HCT116 (cell line): ENCODE measurements at regions not wholly inside any gene's neighbourhood (a gene's known extent, or its start where the extent isn't known, plus 50 kb on each side); places are given as distances from the start of the nearest gene placed in this dataset.

Source experiments
- ATAC-seq: fragments of 200-7000 bp; cut with Tn5 transposase; 2 replicates; pipeline ENCODE4 v1.9.1; 2020; ENCODE audit warnings: mild to moderate bottlenecking, moderate library complexity
- BruUV-seq: library from RNA; stranded (reverse); fragments of 400-500 nt; replicated peaks from 2 replicates; lab custom pipeline; 2021; lab: Mats Ljungman, UMichigan
- CTCF ChIA-PET: fragments of 300-600 bp; sonication (Branson Sonifier 250); formaldehyde crosslinking; loops from one replicate; lab custom pipeline; 2021; ENCODE audit warnings: antibody characterized with exemption; lab: Charles Lee
- POLR2A ChIA-PET: fragments of 300-600, 350-600 bp; sonication (Branson Sonifier 250); formaldehyde crosslinking; loops from one replicate; lab custom pipeline; 2021; ENCODE audit warnings: antibody characterized with exemption; lab: Charles Lee
- RAD21 ChIA-PET, 2 experiments: fragments of 300-600 bp; sonication (Branson Sonifier 250); formaldehyde crosslinking; loops; one replicate each; lab custom pipeline; 2023; ENCODE audit warnings: low total read pairs in 2 of 2; ENCODE audit not compliant: uncharacterized antibody in 2 of 2, unreplicated experiment in 2 of 2, low non-redundant PET in 1 of 2; lab: Charles Lee
- DNase-seq: peaks from one replicate; pipeline ENCODE4 v3.0.0-alpha.2; 2010; ENCODE audit warnings: low read depth, low spot score
- H2AFZ ChIP-seq: fragments of 200-600 bp; shearing (Covaris generic), sonication (generic); 2 replicates; pipeline ENCODE4 v1.6.1; 2017; ENCODE audit warnings: low read depth, mixed run types, mixed read lengths, antibody characterized with exemption, low read length; ENCODE audit not compliant: poor library complexity, severe bottlenecking
- H3K27ac ChIP-seq: 2 replicates; pipeline ENCODE4 v1.5.1; 2012; ENCODE audit warnings: low read depth, low read length
- H3K27me3 ChIP-seq: fragments of 200-600 bp; sonication (generic); 2 replicates; pipeline ENCODE4 v1.6.1; 2016; ENCODE audit warnings: mixed run types, low read length, mixed read lengths; ENCODE audit not compliant: insufficient read depth
- H3K36me3 ChIP-seq, 2 experiments: fragments of 200-500 bp in 1 of 2; fragments of 200-600 bp in 1 of 2; sonication (Bioruptor generic) in 1 of 2; sonication (generic) in 1 of 2; 2 replicates each; pipeline versions ENCODE4 v1.5.1 to v1.6.1; 2014 to 2016; ENCODE audit warnings: low read length in 2 of 2, inconsistent platforms in 1 of 2, mixed read lengths in 1 of 2, mixed run types in 1 of 2; ENCODE audit not compliant: insufficient read depth in 2 of 2, control insufficient read depth in 1 of 2
- H3K4me1 ChIP-seq, 2 experiments: fragments of 200-600 bp in 1 of 2; sonication (generic) in 1 of 2; 2 replicates each; pipeline versions ENCODE4 v1.5.1 to v1.6.1; 2012 to 2017; ENCODE audit warnings: low read length in 2 of 2, inconsistent platforms in 1 of 2, mild to moderate bottlenecking in 1 of 2, mixed read lengths in 1 of 2, mixed run types in 1 of 2, moderate library complexity in 1 of 2; ENCODE audit not compliant: insufficient read depth in 2 of 2, control insufficient read depth in 1 of 2
- H3K4me2 ChIP-seq: fragments of 200-600 bp; sonication (generic); 2 replicates; pipeline ENCODE4 v1.6.1; 2017; ENCODE audit warnings: mixed run types, low read length, mixed read lengths
- H3K4me3 ChIP-seq, 2 experiments: fragments of 200-600 bp in 1 of 2; sonication (generic) in 1 of 2; replicated peaks in 1 of 2; 2 replicates each; pipeline ENCODE4 v1.5.1; 2011 to 2016; ENCODE audit warnings: low read length in 2 of 2, control low read depth in 1 of 2, low read depth in 1 of 2, mild to moderate bottlenecking in 1 of 2, mixed read lengths in 1 of 2, mixed run types in 1 of 2
- H3K79me2 ChIP-seq: fragments of 200-600 bp; sonication (generic); 2 replicates; pipeline ENCODE4 v1.6.1; 2017; ENCODE audit warnings: mild to moderate bottlenecking, mixed run types, low read length, moderate library complexity, mixed read lengths; ENCODE audit not compliant: insufficient read depth
- H3K9ac ChIP-seq: fragments of 200-600 bp; sonication (generic); 2 replicates; pipeline ENCODE4 v1.6.1; 2016; ENCODE audit warnings: low read length, mixed read lengths
- H3K9me2 ChIP-seq: fragments of 200-600 bp; sonication (generic), shearing (Covaris generic); 2 replicates; pipeline ENCODE4 v1.6.1; 2017; ENCODE audit warnings: mixed run types, mild to moderate bottlenecking, moderate library complexity; ENCODE audit not compliant: insufficient read depth
- H3K9me3 ChIP-seq, 2 experiments: fragments of 200-500 bp in 1 of 2; fragments of 200-600 bp in 1 of 2; sonication (Bioruptor generic) in 1 of 2; sonication (generic) in 1 of 2; 2 replicates each; pipeline ENCODE4 v1.6.1; 2014 to 2017; ENCODE audit warnings: low read length in 2 of 2, mixed read lengths in 2 of 2, inconsistent platforms in 1 of 2, low read depth in 1 of 2, mild to moderate bottlenecking in 1 of 2, mixed run types in 1 of 2, moderate library complexity in 1 of 2; ENCODE audit not compliant: control insufficient read depth in 1 of 2, insufficient read depth in 1 of 2
- H4K20me1 ChIP-seq: fragments of 200-600 bp; sonication (generic), shearing (Covaris generic); 2 replicates; pipeline ENCODE4 v1.6.1; 2017; ENCODE audit warnings: mixed run types, mild to moderate bottlenecking, moderate library complexity; ENCODE audit not compliant: insufficient read depth
- CBX3 ChIP-seq: IDR thresholded peaks from 2 replicates; pipeline ENCODE4 v1.6.1; 2012; ENCODE audit warnings: low read depth
- CTCF ChIP-seq, 3 experiments: fragments of 200-600 bp in 1 of 3; sonication (generic) in 1 of 3; IDR thresholded peaks in 2 of 3; conservative IDR thresholded peaks in 1 of 3; 2 replicates each; pipeline ENCODE4 v1.5.1; 2012 to 2017; ENCODE audit warnings: low read depth in 2 of 3, low read length in 2 of 3, antibody characterized with exemption in 1 of 3, borderline replicate concordance in 1 of 3, control low read depth in 1 of 3, mild to moderate bottlenecking in 1 of 3, mixed read lengths in 1 of 3, mixed run types in 1 of 3, moderate library complexity in 1 of 3; ENCODE audit not compliant: insufficient read depth in 1 of 3
- EZH2phosphoT487 ChIP-seq: fragments of 200-600 bp; IDR thresholded peaks from 2 replicates; pipeline ENCODE4 v1.6.1; 2018; ENCODE audit warnings: antibody characterized with exemption, borderline replicate concordance
- FOSL1 ChIP-seq: IDR thresholded peaks from 2 replicates; pipeline ENCODE4 v1.6.1; 2012; ENCODE audit warnings: low read depth
- POLR2A ChIP-seq: IDR thresholded peaks from 2 replicates; pipeline ENCODE4 v1.7.0; 2011; ENCODE audit warnings: borderline replicate concordance; ENCODE audit not compliant: insufficient read depth, insufficient read length; ENCODE audit errors: extremely low read depth
- RAD21 ChIP-seq: IDR thresholded peaks from 2 replicates; pipeline ENCODE4 v1.6.1; 2012; ENCODE audit warnings: low read depth, mild to moderate bottlenecking
- REST ChIP-seq: IDR thresholded peaks from 2 replicates; pipeline ENCODE4 v1.6.1; 2012; ENCODE audit warnings: low read depth
- SIN3A ChIP-seq: IDR thresholded peaks from 2 replicates; pipeline ENCODE4 v1.6.1; 2012; ENCODE audit warnings: low read depth
- TCF7L2 ChIP-seq: IDR thresholded peaks from 2 replicates; pipeline ENCODE4 v1.7.0; 2011; ENCODE audit warnings: borderline replicate concordance, inconsistent platforms; ENCODE audit not compliant: insufficient read depth, insufficient read length; ENCODE audit errors: extremely low read depth
- YY1 ChIP-seq: IDR thresholded peaks from 2 replicates; pipeline ENCODE4 v1.6.1; 2011; ENCODE audit warnings: low read length, low read depth, moderate library complexity, mild to moderate bottlenecking; ENCODE audit not compliant: insufficient replicate concordance; ENCODE audit errors: extremely low read depth
- intact Hi-C: fragments of 100-400 bp; cut with micrococcal nuclease; formaldehyde crosslinking; loops from 2 replicates; pipeline ENCODE4 v1.10.0; 2022

- no peak for TF ChIP-seq CBX3
- TF ChIP-seq REST: no peak
- TF ChIP-seq CTCF (IDR thresholded peaks at IDR 0.05 in 2 of 3, conservative IDR thresholded peaks at IDR 0.05 in 1 of 3; ENCODE audit: borderline replicate concordance in 1 of 3, insufficient read depth in 1 of 3, low read depth in 2 of 3, low read length in 2 of 3): no peak
- TF ChIP-seq SIN3A: no peak
- no peak for TF ChIP-seq EZH2phosphoT487
- no peak for TF ChIP-seq TCF7L2
- TF ChIP-seq FOSL1: no peak
- no peak for TF ChIP-seq POLR2A
- TF ChIP-seq YY1: no peak
- TF ChIP-seq RAD21: no peak
- TF ChIP-seq, all 23 proteins: peak for 0
- ChIA-PET POLR2A (no interaction called here), RAD21 (interaction anchor here in 1 of 2 experiments (0.6 kb wide), 1 partner anchor 1727 kb away, joined by 5 read pairs; no protein-coding TSS in a partner anchor), CTCF (no interaction called here)
- Histone ChIP-seq H3K4me1 (no peaks in the 10 kb centered on the region), H3K36me3 (no peaks in the 10 kb centered on the region), H3K9ac (no peak overlapping the region), H3K9me2 (no peaks in the 10 kb centered on the region), H3K4me3 (no peak overlapping the region), H4K20me1 (no peaks in the 10 kb centered on the region), H2AFZ (no peak overlapping the region), H3K9me3 (no peaks in the 10 kb centered on the region), H3K79me2 (no peaks in the 10 kb centered on the region), H3K27ac (no peak overlapping the region), H3K27me3 (no peaks in the 10 kb centered on the region), H3K4me2 (no peak overlapping the region)
- intact Hi-C loops: no loop called here
- BruUV-seq: no TSS peak
- no peak for ATAC-seq
- DNase-seq: no peak
Observed at GRCh38 chr5:86814907-86815306, 197.2 kb downstream of the COX7C start.
